HG03460 (cell line): ENCODE measurements at regions not wholly inside any gene's neighbourhood (a gene's known extent, or its start where the extent isn't known, plus 50 kb on each side); places are given as distances from the start of the nearest gene placed in this dataset.

Experiments used
- ATAC-seq: cut with Tn5 transposase; IDR thresholded peaks from one replicate; pipeline ENCODE4 v1.9.1; 2021; ENCODE audit not compliant: unreplicated experiment

DNA sequence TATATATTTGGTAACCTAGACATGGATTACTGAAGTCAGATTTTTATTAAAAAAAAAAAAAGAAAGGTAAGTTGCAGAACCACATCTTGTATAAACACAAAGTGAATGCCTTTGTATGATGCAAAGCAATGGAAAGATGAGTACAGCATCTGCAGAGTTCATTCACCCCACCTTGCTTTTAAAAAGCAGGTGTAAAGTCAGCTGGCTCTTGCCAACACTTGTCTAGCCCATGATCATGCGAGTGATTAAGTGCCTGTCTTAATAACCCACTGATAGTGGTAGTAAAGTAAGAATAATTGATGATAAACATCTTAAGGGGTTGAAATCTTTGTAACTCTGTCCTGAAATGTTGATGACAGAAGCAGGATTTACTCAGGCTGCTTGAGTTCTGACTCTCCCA is 710.4 kb downstream of the EFNB2 start:
- no peak for ATAC-seq

DNA sequence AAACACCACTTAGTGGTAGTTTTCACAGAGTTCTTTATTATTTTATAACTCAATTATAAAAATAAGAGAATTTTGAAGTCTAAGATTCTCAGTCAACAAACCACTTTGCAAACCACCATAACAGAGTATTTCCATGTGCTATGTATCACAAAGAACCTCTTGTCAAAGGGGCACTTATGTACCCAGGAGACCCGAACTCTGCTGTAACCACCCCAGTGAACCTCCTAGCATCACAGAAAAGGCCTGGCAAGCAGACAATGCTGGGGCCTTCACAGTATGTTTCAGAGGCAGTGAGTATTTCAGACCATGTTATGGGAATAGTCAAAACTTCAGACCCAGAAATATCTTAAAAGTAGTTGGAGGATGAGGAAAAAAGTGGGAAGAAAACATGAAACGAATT is 714.1 kb downstream of the EFNB2 start:
- no peak for ATAC-seq

DNA sequence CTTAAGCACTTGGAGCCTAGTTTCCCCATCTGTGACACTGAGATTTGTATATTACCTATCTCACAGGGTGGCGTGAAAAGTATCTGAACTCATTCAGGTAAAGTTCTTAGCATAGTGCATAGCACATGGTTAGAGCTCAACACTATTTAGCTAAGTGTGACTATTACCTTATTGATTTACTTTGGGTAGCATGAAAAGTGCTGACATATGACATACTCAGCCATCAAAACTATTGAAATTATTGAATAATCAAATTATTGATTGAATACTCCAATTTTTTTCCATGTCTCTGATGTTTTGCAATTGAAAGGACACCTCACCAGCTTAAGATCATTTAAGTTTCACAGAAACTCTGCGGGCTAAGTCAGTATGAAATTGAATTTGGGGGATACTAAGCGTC is 715.0 kb downstream of the EFNB2 start:
- no peak for ATAC-seq

DNA sequence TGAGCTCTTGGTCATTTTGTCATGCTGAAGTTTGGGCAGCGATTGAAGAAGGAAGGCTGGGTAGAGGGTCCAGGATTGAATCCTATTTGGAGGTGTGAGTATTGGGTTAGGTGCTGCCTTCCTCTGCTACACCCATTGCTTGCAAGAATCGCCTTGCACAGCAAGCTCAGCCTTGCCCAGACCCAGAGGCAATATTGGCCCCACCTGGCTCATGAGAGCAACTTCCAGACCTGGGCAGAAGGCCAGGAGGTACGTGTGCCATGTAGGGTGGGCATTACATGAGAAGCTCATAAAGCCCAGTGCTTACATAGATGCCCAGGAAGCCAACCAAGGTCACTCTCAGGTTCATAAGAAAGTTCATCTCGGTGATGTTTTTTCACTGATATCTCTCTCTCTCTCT is 718.0 kb downstream of the EFNB2 start:
- no peak for ATAC-seq

DNA sequence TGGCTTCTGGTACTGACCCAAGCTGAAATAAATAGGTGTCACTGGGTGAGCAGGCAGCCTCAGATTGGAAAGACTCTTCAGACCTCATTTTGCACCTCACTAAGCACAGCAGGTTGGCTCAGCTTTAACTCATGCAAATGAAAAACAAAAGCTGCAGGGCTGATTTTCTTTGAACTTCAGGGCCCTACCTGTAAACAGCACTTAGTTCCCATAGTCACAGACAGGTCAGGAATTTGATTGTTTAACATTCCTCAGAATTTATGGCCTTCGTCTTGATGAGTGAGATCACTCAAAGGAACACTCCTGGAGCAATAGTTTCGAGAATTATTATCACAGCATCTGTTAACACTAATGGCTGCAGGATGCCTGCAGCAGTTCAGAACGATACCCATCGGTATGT is 718.5 kb downstream of the EFNB2 start:
- ATAC-seq = no peak

DNA sequence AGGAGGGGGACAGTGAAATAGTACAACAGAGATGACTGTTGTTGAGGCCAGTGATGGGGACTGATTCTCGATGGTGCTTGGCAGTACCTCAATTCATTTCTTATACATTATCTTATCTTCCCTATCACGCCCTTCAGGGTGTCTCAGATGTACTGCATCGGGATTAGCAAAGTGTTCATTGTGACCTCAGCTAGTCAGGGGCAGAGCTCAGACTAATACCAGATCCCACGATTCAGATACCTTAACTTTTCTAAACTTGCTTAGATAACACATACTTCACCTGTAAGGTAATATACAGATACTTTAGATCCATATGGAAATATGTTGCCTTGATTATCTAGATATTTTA is 720.6 kb downstream of the EFNB2 start:
- no peak for ATAC-seq

DNA sequence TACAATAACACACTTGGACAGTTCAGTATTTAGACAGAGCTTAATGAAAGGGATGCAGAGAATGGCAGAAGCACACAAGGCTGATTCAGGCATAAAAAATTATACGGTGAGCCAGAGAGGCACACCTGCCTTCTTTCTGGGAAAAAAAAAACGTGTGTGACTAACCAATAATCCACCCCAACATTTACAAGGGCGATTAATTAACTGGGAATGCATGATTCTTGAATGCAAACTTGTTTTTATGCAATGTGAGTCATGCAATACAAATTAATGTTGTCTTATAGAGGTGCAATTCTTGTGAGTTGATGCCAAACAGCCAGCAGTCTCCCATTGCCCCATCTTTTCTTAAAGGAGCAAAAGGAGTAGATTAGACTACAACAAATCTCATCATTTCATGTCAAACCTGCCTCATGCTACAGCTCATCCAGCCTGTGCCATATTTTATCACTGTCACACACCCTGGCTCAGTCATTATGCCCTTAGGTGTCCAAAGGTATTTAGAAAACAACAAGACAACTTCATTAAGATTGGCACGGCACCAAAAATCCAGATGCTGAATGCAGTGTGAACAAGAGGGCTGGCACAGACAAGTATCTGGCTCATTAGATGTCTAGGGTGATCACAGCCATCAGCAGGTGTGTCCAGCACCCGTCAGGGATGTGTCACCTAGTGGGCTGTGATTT is 721.1 kb downstream of the EFNB2 start:
- ATAC-seq = no peak

DNA sequence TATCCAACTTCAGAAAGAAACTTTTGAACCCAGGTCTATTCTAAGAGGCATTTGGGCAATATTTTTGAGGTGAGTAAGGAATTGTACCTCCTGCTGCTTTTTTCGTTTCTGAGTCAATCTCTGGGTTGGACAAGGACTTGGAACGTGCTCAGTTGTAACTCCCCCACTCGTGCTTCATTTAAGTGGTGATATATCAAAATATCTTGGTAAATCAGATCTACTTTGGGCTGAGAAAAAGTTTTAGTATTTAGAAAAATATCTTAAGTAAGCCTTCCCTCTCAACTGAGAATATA is 728.9 kb downstream of the EFNB2 start:
- ATAC-seq = no peak

DNA sequence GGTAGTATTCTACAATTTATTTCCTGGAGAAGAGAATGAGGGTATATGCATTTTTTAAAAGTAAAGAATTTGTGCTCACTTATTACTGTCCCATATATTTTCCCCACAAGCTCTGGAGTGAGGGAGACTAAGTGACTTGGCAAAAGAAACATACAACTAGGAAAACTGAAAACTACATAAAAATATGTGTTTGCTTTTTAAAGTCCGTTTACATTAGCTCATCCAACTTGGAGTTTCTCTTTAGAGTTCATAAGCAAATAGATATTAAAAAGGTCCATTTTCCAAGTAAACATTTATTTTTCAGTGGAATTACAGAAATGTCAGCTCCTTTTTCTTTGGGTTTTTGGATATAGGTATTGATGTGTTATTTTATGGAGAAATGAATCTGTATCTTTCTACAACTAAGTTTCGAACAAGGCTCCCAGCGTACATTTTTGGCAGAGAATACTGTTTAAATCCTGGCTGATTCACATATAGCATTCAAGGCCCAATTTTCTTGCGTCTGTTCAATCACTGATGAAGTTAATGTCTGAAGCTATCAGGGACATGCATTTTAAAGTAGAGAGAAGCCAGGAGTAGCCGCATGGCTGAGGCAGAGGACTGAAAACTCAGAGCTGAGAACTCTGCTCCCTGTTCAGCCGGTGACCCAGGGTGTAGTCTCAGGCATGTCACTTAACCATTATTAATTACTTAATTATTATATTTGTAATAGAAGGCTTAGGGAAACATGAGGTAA is 729.4 kb downstream of the EFNB2 start:
- no peak for ATAC-seq

DNA sequence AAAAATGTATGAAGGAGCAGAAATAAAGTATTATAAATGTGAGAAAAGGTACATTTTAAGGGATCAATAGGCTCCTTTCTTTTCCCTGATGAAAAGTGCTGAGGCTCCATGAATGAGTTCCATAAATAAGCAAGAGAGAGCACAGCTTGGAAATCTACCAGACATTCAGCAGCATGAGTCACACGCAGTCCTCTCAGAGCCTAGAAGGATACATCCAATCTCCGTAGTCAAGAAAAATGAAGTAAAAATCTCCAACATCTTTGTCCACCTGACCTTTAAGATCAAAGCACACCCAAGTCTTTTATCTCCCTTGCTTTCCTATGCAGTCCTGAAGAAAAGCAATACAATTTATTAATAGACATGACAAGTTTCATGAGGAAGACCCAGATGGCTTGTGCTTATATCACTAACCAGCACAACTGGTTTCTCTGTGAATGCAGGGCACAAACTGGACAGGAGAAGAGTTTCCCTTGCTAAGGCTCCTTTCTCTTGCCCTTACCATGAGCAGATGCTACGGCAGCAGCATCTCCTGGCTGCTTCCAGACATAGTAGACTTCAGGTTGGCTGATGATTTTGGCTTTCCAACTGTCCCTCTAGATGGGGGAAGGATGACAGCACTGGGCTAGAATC is 730.8 kb downstream of the EFNB2 start:
- ATAC-seq = no peak

DNA sequence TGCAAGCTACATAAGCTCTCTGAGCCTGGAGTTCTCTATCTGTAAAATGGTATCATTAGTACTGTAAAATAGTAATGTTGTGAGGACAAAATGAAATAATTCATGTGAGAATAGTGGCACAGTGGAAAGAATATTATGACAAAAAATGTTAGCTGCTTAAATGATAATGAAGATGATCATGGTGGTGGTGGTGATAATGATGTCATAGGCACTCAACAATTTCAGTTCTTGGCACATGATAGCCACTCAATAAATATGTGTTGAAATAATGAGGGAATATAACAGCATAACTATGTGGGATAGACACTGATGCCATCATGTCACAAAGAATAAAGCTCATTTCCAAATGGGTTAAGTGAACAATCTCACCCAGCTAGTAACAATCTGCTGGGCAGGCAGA is 736.3 kb downstream of the EFNB2 start:
- no peak for ATAC-seq

DNA sequence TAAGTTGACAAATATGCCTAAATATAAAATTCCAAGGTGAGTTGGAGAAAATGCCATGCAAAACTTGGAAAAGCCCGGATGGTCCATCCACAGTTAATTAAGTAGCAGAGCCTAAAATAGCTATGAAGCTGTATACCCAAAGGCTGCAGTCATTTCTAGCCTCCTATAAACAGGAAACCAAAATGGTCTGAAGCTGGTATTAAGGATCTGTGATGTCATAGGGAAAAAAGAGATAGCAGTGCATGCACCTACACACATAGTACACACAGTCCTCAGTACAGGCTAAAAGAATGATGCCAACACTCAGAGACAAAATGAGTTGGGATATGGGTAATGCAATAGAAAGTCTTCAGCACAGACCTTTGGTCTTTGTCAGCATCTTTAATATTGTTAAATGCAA is 736.9 kb downstream of the EFNB2 start:
- no peak for ATAC-seq

DNA sequence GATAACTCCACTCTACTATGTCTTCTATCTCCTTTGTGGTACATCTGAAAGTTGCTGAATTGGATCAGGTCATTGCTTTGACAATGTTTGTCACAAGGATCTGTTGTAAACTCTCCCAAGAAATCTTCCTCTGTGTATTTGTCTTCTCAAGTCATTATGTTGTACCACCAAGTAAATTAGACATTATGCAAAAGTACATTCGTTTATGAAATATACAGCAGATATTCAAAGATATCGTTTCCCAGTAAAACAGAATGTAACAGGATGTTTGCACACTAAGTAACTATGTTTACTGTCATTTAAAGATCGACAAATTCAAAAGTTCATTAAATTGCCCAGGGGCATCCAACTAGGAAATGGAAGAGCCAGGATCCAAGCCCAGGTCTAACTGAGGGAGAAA is 739.4 kb downstream of the EFNB2 start:
- no peak for ATAC-seq

DNA sequence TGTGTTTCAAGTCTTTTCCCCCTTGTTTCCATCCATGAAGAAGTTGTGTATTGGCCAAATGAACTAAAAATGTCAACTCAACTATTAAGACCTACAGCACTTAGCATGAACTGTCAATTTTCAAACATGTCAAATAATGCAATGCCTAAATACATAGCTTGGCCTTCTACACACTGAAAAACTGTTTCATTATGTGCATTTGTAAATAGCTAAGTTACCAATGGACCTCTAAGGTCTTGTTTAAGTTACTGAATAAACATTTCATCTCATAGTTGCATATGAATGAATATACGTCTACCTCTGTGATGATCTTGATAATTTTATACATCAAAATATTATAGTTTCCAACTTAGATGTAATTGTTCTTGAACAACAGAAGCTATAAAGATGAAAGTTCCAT is 744.5 kb downstream of the EFNB2 start:
- ATAC-seq = no peak

DNA sequence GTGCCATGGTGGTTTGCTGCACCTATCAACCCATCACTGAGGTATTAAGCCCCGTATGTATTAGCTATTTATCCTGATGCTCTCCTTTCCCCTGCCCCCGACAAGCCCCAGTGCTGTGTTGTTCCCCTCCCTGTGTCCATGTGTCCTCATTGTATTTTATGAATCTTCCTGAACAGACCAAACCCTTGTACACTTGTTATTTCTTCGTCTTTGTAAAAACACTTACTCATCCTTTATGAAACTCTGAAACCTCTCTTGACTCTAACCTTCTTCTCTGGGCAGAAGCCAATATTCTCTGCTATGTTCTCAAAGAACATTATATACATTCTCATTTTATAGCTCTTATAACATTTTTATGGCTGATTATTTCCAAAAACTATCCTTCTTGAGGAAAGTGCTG is 746.9 kb downstream of the EFNB2 start:
- no peak for ATAC-seq

DNA sequence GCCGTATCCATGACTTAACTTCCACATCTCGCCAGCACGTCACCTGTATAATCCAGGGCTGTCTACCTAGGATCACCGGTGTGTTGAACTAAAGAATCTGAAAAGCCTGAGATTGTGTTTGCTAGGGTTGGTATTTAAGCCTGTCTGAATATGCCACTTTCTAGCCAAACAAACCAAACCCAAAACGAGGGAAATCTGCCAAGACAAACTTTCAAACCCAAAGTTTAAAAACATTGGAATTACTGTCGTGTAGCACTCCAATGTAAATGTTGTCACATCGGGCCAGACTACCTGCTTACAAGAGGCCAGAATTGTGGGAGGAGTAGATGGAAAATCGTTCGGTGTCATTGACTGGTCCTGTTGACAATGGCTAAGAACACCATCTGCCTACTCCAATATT is 747.8 kb downstream of the EFNB2 start:
- ATAC-seq = no peak

DNA sequence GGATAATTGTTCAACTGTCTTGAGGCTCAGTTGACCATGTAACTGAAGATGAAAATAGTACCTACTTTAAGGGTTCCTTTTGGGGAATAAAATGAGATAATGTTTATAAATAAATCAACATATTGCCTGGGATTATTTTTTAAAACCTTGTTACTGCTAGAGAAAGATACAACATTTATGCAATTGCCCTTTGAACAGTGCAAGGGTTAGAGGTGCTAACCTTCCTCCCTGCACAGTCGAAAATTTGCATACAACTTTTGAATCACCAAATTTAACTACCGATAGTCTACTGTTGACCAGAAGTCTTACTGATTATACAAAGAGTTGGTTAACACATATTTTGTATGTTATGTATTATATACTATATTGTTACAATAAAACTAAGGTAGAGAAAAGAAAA is 750.0 kb downstream of the EFNB2 start:
- no peak for ATAC-seq

DNA sequence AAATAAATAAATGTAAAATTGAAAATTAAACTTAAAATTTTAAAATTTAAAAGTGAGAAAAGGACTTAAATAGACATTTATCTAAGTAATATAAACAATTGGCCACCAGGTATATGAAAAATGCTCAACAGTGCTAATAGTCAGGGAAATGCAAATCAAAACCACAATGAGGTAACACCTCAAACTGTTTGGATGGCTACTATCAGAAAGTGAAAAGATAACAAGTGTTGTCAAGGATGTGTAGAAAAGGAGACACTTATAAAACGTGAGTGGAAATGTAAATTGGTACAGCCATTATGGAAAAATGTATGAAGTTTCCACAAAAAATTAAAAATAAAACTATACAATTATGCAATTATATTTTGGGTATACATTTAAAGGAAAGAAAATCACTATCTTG is 752.2 kb downstream of the EFNB2 start:
- ATAC-seq = no peak

DNA sequence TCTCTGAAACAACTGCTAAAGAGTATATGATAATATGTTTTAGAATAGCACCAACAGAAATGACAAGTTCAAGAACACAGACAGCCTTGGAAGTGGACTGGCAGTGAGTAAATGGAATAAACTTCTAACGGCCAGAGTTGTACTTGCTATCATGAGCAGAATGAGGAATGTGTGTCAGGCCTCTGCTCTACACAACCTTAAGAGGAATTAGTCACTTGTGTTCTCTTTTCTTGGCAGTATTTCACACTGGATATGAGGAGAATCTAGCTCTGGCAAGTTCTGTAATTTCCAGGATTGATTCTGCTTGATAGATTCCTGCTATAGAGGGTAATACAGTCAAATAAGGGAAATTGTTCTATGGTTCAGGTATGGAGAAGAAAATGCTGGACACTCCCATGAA is 757.3 kb downstream of the EFNB2 start:
- no peak for ATAC-seq

DNA sequence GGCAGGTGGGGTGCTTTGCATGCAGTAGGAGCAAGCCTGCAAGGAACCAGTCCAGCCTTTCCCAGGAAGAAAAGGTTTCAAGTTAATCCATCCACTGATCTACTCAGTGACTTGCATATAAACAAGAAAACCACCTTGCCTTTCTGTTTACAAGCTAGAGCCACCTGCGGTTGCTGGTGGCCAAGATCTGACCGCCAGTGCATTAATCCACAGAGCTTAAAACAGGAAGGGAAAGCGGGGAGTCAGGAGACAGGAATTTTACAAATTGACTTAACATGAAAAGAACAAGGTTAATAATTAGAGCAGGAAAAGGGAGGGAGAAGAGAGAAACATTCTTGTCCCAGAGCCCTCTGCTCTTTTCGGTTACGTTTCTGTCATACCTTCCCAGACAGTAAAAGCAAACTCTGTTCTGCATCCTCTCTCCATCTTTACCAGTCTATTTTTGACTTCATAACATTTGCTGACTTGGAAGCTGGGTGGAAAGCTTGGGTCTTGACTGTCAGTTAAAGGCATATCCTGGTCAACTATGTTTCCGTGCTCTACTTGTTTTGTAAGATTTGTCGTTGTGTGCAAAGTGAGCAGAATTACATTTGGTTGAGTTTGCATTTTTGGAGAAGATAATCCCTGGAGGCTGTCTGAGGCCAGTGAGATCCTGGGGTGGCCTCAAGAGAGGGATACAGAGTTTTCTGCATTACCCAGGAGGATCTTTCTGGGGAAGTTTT is 760.6 kb downstream of the EFNB2 start:
- no peak for ATAC-seq

DNA sequence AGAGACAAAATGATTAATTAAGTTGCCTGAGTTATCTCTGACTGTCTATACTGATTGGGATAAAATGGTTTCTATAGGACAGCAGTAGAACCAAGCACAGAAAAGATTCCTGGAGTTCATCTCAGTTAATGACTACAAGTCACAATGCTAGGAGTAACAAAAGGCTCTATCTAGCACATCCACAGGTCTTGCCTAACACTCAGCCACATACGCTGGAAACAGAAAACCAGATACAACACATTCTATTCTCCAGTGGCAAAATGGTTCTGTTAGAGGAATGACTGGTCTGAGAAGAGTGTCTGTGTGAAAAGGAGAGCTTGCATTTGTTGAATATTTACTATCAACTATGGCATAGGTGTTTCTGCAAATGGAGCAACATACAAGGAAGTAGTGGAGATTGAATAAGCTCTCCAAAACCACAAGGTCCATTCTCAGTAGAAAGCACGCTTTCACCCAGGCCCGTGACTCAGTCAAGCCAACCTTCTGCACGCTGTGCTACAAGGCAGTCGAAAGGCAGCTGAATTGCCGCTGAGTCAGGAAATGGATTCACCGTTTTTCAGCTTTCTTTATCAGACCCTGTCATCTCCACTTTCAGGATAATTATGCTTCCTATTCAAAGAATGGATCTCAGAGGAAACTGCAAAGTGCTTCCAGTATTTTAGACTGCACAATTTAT is 761.5 kb downstream of the EFNB2 start:
- ATAC-seq = no peak

DNA sequence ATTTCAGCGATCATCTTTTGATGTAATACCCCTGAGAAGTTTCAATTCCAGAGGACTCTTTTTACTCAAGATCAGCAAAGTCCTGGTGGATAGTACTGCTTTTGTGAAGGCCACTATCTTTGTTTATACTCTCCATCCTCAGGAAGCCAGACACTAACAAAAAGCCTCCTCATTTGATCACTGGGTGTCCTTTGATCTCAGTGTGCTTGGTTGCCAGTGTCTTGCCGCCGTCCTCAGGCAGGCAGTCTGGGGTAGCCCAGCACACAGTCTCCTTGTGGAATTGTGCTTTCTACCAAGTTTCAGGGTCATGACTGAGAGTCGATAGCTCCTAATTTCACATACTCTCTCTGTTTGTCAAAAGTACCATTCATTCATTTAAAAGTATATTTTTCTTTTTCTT is 762.2 kb downstream of the EFNB2 start:
- ATAC-seq = no peak
